Spleen (tissue), 7 donors: ENCODE measurements at regions not wholly inside any gene's neighbourhood (a gene's known extent, or its start where the extent isn't known, plus 50 kb on each side); places are given as distances from the start of the nearest gene placed in this dataset.

Experiments
- CTCF ChIP-seq, 11 experiments: fragments of 200-600 bp in 7 of 11; fragments of 450-650 bp in 4 of 11; sonication (generic) in 4 of 11; IDR thresholded peaks in 8 of 11; conservative IDR thresholded peaks in 3 of 11; 1 replicate in 7 of 11; 2 replicates in 4 of 11; pipeline versions ENCODE4 v1.4.0 to v1.8.0; 2016 to 2021; ENCODE audit warnings: antibody characterized with exemption in 11 of 11, inconsistent platforms in 4 of 11, mild to moderate bottlenecking in 1 of 11
- POLR2A ChIP-seq, 3 donors: fragments of 450-650 bp; IDR thresholded peaks; one replicate each; pipeline ENCODE4 v1.5.1; 2017; ENCODE audit warnings: antibody characterized with exemption in 3 of 3, mild to moderate bottlenecking in 1 of 3
- donor health status: DM: no; HTN: no; CAD: no; lungs with moderate emphysema.
- donor health status: DM: no; HTN: no; CAD: no.
- donor health status: DM: no; HTN: no; CAD: no.

DNA sequence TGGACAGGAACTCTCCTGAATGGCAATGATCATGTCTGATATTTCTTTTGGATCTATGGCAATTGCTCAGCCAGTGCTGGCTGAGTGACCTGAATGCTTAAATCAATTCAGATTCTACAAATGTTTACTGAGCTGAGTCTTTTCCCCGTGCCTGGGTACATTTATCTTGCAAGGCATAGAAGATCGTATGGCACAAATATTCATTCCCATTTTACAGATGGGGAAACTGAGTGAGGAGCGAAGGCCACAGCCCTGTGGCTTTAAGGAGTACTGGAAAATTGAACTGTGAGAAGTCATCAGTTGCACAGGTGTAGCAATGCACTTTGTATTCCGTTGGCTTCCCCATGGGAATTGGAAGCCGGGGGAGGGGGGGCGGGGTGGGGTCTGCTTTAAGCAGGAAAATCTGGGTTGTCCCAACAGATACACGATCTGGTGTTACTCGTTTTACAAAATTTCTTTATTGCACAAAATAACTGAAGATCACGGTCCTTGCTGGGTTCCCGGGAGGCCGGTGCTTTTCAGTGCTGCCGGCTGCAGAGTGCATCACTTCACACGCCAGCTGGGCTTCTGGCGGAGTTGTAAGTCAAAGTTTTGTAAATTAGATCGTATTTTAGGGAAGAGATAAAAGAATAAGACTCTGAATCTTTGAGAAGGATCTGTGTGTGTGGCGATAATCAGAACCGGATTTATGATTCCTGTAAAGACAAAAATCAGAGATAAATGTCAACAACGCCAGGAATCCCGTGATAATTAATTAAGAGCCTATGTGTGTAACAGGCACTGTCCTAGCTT, 75.0 kb upstream of the MAP1LC3B2 start:
- no peak for TF ChIP-seq CTCF (IDR thresholded peaks at IDR 0.05 in 8 of 11, conservative IDR thresholded peaks at IDR 0.05 in 3 of 11)
- no peak for TF ChIP-seq POLR2A (IDR thresholded peaks at IDR 0.05)
